Endothelial cell of umbilical vein (primary cell): ENCODE measurements at regions not wholly inside any gene's neighbourhood (a gene's known extent, or its start where the extent isn't known, plus 50 kb on each side); places are given as distances from the start of the nearest gene placed in this dataset.

ENCODE experiments used
- BruUV-seq: library from RNA; stranded (reverse); fragments of 400-500 nt; replicated peaks from 2 replicates; lab custom pipeline; 2021; lab: Mats Ljungman, UMichigan
- CTCF ChIA-PET: fragments of 300-600, 350-600 bp; sonication (Branson Sonifier 250); formaldehyde crosslinking; loops from one replicate; lab custom pipeline; 2021; ENCODE audit warnings: antibody characterized with exemption, inconsistent platforms; lab: Charles Lee
- POLR2A ChIA-PET: fragments of 300-600, 350-600 bp; sonication (Branson Sonifier 250); formaldehyde crosslinking; loops from one replicate; lab custom pipeline; 2021; ENCODE audit warnings: antibody characterized with exemption, inconsistent platforms; lab: Charles Lee
- DNase-seq: peaks from one replicate; pipeline ENCODE4 v3.0.0-alpha.2; 2011; ENCODE audit warnings: low read depth, low spot score
- FAIRE-seq: peaks from 2 replicates; lab custom pipeline; 2011; peaks lifted over from hg19 to GRCh38; lab: Jason Lieb, UNC
- H2AFZ ChIP-seq: 2 replicates; pipeline ENCODE4 v1.6.0; 2012; ENCODE audit warnings: low read depth, low read length, control low read depth, inconsistent platforms
- H3K27ac ChIP-seq: 2 replicates; pipeline ENCODE4 v1.5.1; 2011; ENCODE audit warnings: low read depth, mild to moderate bottlenecking, control low read depth, low read length, moderate library complexity; ENCODE audit not compliant: insufficient read depth
- H3K27me3 ChIP-seq, 2 experiments: 2 replicates each; pipeline versions ENCODE4 v1.6.0 to v1.6.1; 2011; ENCODE audit warnings: low read length in 2 of 2, mixed read lengths in 1 of 2; ENCODE audit not compliant: control insufficient read depth in 2 of 2, insufficient read depth in 2 of 2
- H3K36me3 ChIP-seq, 2 experiments: 2 replicates in 1 of 2; 3 replicates in 1 of 2; pipeline ENCODE4 v1.5.1; 2011; ENCODE audit warnings: low read length in 2 of 2, mild to moderate bottlenecking in 1 of 2, moderate library complexity in 1 of 2; ENCODE audit not compliant: control insufficient read depth in 2 of 2, insufficient read depth in 2 of 2; ENCODE audit errors: extremely low read depth in 1 of 2
- H3K4me1 ChIP-seq: 3 replicates; pipeline ENCODE4 v1.5.1; 2011; ENCODE audit warnings: mild to moderate bottlenecking, low read length; ENCODE audit not compliant: control insufficient read depth, insufficient read depth; ENCODE audit errors: extremely low read depth
- H3K4me2 ChIP-seq: 2 replicates; pipeline ENCODE4 v1.6.1; 2011; ENCODE audit warnings: low read length, control low read depth, mixed read lengths; ENCODE audit not compliant: insufficient read depth
- H3K4me3 ChIP-seq, 3 experiments: fragments of 200-600 bp in 1 of 3; sonication (generic), shearing (Covaris generic) in 1 of 3; replicated peaks in 1 of 3; 2 replicates each; pipeline ENCODE4 v1.5.1; 2011 to 2016; ENCODE audit warnings: control low read depth in 3 of 3, low read length in 3 of 3, mild to moderate bottlenecking in 2 of 3, inconsistent platforms in 1 of 3, low read depth in 1 of 3, moderate library complexity in 1 of 3; ENCODE audit not compliant: insufficient read depth in 1 of 3
- H3K79me2 ChIP-seq: 2 replicates; pipeline ENCODE4 v1.6.0; 2012; ENCODE audit warnings: low read length, inconsistent platforms; ENCODE audit not compliant: control insufficient read depth, insufficient read depth
- H3K9ac ChIP-seq: replicated peaks from 2 replicates; pipeline ENCODE3; 2011; ENCODE audit warnings: low read length, control low read depth; ENCODE audit not compliant: insufficient read depth; ENCODE audit errors: extremely low read depth
- H3K9me1 ChIP-seq: replicated peaks from 3 replicates; pipeline ENCODE4 v1.6.0; 2011; ENCODE audit warnings: mild to moderate bottlenecking, low read length; ENCODE audit not compliant: control insufficient read depth, insufficient read depth; ENCODE audit errors: extremely low read depth
- H3K9me3 ChIP-seq: replicated peaks from 2 replicates; pipeline ENCODE4 v1.5.1; 2012; ENCODE audit warnings: low read length, inconsistent platforms; ENCODE audit not compliant: control insufficient read depth, insufficient read depth
- H4K20me1 ChIP-seq: replicated peaks from 2 replicates; pipeline ENCODE3; 2011; ENCODE audit warnings: mild to moderate bottlenecking, low read length; ENCODE audit not compliant: control insufficient read depth, insufficient read depth; ENCODE audit errors: extremely low read depth
- EZH2 ChIP-seq: IDR thresholded peaks from 2 replicates; pipeline ENCODE4 v1.6.1; 2012; ENCODE audit warnings: borderline replicate concordance, low read depth, mild to moderate bottlenecking, moderate library complexity, low read length, inconsistent platforms; ENCODE audit not compliant: severe bottlenecking
- FOS ChIP-seq: IDR thresholded peaks from 2 replicates; pipeline ENCODE4 v1.6.1; 2011; ENCODE audit warnings: mild to moderate bottlenecking, low read length, moderate library complexity, borderline replicate concordance; ENCODE audit not compliant: insufficient read depth
- GATA2 ChIP-seq: IDR thresholded peaks from 2 replicates; pipeline ENCODE4 v1.7.0; 2011; ENCODE audit warnings: low read depth, mild to moderate bottlenecking, moderate library complexity, mixed read lengths, low read length; ENCODE audit not compliant: insufficient read length, insufficient read depth
- JUN ChIP-seq: IDR thresholded peaks from 2 replicates; pipeline ENCODE4 v1.6.1; 2011; ENCODE audit warnings: borderline replicate concordance, low read depth; ENCODE audit not compliant: insufficient read length, insufficient read depth
- MYC ChIP-seq: IDR thresholded peaks from one replicate; pipeline ENCODE4 v1.6.1; 2011; ENCODE audit warnings: mild to moderate bottlenecking, low read depth, low read length
- POLR2A ChIP-seq: IDR thresholded peaks from 2 replicates; pipeline ENCODE4 v1.6.1; 2012; ENCODE audit warnings: low read depth, mild to moderate bottlenecking, control low read depth, low read length
- POLR2AphosphoS5 ChIP-seq: IDR thresholded peaks from 2 replicates; pipeline ENCODE4 v1.6.1; 2012; ENCODE audit warnings: low read depth, mild to moderate bottlenecking, control low read depth, low read length, moderate library complexity; ENCODE audit not compliant: insufficient read depth
- dilution Hi-C: fragments of 300-500 bp; cut with MboI; formaldehyde crosslinking; loops from one replicate; pipeline ENCODE4 v1.15.0; 2019; ENCODE audit warnings: low sequenced_read_pairs; ENCODE audit not compliant: extremely low pct_ligation_motif_present
- intact Hi-C: fragments of 100-400 bp; cut with micrococcal nuclease; formaldehyde crosslinking; loops from one replicate; pipeline ENCODE4 v1.10.0; 2022
- TF ChIP-seq, protein P1 (sequence below): IDR thresholded peaks from 2 replicates; pipeline ENCODE4 v1.6.1; 2011; ENCODE audit not compliant: insufficient read depth, insufficient read length
- TF ChIP-seq, protein P2 (sequence below), 2 donors: IDR thresholded peaks; 1 replicate in 1 of 2; 2 replicates in 1 of 2; pipeline ENCODE4 v1.5.1; 2011; ENCODE audit warnings: low read length in 2 of 2, mild to moderate bottlenecking in 2 of 2, moderate library complexity in 2 of 2, control low read depth in 1 of 2, inconsistent platforms in 1 of 2, low read depth in 1 of 2; ENCODE audit not compliant: insufficient read depth in 1 of 2; ENCODE audit errors: extremely low read depth in 1 of 2

DNA sequence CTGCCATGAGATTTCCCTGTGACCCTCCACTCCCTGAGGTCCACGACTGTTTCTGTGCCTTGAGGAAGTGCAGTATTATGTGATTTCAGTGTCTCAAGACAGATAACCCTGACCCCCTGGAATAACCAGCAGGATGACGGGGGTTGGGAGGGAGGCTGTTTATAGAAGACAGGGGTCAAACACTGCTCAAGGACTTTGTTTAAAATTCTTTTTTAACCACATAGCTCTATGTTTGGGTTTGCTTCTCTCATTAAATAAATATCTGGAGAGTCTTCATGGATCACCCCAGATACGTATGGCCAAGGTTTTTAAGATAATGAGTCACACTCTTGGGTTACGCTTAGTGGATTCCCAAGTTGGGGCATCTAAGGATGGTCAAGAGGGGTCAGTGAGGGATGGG, 523.8 kb upstream of the TNP1 start:
- no peak for TF ChIP-seq GATA2
- no peak for TF ChIP-seq MYC
- TF ChIP-seq POLR2A: no peak
- TF ChIP-seq POLR2AphosphoS5: no peak
- TF ChIP-seq JUN: no peak
- TF ChIP-seq, protein P1, sequence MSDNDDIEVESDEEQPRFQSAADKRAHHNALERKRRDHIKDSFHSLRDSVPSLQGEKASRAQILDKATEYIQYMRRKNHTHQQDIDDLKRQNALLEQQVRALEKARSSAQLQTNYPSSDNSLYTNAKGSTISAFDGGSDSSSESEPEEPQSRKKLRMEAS: no peak
- no peak for TF ChIP-seq EZH2
- no peak for TF ChIP-seq FOS
- TF ChIP-seq, protein P2, sequence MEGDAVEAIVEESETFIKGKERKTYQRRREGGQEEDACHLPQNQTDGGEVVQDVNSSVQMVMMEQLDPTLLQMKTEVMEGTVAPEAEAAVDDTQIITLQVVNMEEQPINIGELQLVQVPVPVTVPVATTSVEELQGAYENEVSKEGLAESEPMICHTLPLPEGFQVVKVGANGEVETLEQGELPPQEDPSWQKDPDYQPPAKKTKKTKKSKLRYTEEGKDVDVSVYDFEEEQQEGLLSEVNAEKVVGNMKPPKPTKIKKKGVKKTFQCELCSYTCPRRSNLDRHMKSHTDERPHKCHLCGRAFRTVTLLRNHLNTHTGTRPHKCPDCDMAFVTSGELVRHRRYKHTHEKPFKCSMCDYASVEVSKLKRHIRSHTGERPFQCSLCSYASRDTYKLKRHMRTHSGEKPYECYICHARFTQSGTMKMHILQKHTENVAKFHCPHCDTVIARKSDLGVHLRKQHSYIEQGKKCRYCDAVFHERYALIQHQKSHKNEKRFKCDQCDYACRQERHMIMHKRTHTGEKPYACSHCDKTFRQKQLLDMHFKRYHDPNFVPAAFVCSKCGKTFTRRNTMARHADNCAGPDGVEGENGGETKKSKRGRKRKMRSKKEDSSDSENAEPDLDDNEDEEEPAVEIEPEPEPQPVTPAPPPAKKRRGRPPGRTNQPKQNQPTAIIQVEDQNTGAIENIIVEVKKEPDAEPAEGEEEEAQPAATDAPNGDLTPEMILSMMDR (IDR thresholded peaks at IDR 0.05; ENCODE audit: extremely low read depth in 1 of 2, insufficient read depth in 1 of 2, low read depth in 1 of 2, low read length in 2 of 2): no peak
- H2AFZ ChIP-seq: no peak overlapping the region
- dilution Hi-C loops (no loop called here), intact Hi-C loops (no loop called here)
- POLR2A ChIA-PET: no interaction called here
- no peak overlapping the region for H3K4me2 ChIP-seq
- DNase-seq: no peak
- no peaks in the 10 kb centered on the region for H3K27me3 ChIP-seq
- CTCF ChIA-PET: no interaction called here
- no peak overlapping the region for H3K9ac ChIP-seq
- no peak overlapping the region for H3K27ac ChIP-seq
- no peaks in the 10 kb centered on the region for H3K79me2 ChIP-seq
- H3K4me3 ChIP-seq: no peak overlapping the region
- no peaks in the 10 kb centered on the region for H3K9me3 ChIP-seq
- H4K20me1 ChIP-seq: no peaks in the 10 kb centered on the region
- no peak for FAIRE-seq
- no peaks in the 10 kb centered on the region for H3K36me3 ChIP-seq
- no TSS peak for BruUV-seq
- H3K9me1 ChIP-seq: no peaks in the 10 kb centered on the region
- no peaks in the 10 kb centered on the region for H3K4me1 ChIP-seq
